ENCODE measurements at regions not wholly inside any gene's neighbourhood (a gene's known extent, or its start where the extent isn't known, plus 50 kb on each side); places are given as distances from the start of the nearest gene placed in this dataset.
"Not testable (repeated sequence)": the region's sequence is repeated elsewhere in the genome, so short reads cannot be mapped to it uniquely, and the experiment has no call there.

DNA sequence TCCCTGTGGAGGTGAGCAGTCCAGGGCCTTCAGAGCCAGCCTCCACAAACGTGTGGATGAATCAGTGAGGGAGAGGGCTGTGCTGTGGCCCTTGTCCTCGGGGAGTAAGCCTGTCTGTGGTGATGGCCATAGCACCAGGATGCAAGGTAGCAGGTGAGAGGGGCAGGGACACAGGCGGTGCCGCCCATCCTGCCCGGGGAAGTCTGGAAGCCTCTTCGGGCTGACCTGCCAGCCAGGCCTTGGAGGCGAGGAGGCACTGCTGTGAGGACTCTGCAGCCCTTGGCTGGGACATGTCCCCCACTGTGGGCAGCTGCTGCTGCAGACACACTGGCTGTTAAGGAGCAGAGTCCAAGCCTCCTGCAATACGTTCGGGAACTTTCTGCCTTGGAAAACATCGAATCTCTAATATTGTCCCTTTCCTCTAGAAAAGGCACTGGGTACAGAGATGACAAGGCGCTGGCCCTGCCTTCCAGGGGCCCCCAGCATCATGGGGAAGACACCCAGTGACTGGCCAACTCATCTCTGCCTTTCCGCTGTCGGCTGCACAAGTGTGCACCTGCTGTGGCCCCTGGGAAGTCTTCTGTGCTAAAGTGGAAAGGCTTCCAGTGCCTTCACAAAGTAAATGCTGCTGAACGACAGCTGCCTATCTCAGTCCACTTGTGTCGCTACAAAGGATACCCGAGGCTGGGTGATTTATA lies 101.4 kb downstream of the ADRA2C start:
- FAIRE-seq, result no peak

DNA sequence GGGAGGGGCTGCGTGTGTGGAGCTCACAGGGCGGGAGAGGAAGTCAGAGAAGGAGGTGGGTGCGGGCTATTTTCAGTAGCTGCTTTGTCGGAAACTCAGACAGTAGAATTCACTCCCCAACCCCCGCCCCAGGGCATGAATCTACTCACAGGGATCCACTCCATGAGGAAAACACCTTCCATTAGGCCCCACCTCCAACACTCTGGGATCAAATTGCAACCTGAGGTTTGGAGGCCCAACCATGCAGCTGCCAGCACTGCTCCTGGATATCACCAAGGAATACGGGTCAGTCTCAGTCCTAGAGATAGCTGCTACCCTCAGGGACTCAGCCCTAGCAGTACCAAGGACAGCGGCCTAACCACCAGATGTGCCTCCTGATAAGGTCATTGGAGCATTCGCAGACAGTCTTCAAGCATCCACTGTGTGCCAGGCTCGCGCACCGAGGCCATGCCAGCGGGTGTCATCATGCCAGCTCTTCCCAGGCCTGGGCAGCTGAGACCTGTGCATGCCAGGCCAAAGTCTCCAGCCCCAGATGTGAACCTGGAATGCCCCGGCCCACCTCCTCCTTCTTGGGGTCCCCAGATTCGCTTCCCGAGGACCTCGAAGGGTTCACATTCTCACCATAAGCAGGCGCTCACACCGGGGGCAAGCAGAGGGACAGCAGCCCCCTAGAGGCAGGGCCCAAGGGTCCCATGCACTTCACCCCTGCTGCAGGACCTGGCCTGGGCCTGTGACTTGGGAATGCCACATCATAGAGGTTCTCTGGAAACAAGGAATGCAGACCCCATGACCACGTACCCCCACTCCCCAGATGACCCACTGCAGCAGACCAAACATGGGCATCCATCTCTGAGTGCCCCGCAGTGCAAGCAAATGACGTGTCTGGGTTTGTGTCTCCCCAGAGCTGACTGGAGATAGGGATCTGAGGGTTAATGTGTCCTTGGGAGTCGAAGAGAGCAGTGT lies 102.3 kb downstream of the ADRA2C start:
- no peak for FAIRE-seq

DNA sequence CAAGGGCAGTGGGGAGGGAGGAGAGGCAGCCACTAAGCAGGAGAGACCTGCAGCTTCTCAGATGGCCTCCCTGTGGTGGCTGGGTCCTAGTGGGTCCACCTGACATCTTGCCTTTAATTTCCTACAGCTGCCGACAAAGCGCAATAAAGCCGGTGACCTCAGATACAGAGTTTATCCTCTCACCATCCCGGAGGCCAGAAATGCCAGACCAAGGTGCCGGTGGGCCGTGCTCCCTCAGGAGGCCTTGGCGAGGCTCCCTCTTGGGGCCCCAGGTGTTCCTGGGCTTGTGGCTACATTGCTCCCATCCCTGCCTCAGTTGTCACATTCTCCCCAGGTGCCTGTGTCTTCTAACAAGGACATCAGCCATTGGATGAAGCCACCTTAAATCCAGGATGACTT lies 103.0 kb downstream of the ADRA2C start:
- FAIRE-seq, result no peak

DNA sequence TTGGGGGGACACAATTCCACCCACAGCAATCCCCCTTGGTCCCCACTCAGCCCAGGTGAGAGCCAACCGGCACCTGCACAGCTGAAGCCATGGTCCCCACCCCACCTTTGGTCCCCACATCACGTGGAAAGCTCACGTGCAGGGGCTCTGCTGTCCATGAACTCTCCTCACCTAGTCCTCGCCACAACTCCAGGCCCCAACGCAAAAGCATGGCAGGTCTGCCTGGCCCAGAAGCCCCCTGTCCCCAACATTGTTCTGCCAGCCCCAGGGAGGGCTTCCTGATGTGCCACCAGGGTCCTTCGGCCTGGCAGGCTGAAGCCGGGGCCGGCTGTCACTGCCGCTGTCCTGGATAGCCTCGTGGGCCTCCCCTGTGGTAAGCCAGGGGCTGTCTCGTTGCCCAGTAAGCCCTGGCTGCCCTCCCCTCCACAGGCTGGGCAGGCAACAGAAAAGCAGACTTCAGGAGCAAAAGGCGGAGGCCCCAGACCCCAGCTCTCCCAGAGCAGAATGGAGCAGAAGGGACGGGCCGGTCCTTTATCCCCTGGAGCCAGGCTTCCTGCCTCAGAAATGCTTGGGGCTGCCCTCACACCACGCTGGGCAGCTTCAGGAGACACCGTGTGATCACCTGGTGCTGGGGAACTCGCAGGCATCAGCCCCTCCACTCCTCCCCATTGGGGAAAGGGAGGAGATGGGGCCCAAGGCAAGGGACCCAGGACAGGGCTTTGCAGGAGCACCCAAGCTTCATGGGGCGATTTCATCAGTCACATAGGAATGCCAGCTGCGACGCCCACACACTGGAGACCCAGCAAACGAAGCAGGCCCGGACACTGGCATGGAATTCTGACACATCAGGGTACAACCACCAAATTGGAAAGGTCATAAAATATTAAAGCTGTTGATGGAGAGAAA lies 103.7 kb downstream of the ADRA2C start:
- FAIRE-seq, result no peak

DNA sequence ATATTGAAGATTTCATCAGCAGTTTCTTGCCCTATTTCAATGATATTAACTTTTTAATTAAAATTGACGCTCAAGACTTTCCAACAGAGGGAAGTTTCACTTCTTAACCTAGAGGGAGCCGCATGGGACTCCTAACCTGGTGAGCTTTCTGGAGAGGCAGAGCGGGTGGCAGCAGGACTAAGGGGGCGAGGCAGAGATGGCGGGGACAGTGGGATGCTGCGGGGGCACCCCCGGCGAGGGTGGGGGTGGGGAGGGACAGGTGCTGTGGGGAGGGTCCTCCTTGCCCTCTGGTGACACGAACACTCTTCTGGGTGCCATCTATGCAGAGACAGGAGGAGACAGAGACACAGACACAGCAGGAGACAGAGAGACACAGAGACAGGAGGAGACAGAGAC lies 104.4 kb downstream of the ADRA2C start:
- FAIRE-seq, result no peak

DNA sequence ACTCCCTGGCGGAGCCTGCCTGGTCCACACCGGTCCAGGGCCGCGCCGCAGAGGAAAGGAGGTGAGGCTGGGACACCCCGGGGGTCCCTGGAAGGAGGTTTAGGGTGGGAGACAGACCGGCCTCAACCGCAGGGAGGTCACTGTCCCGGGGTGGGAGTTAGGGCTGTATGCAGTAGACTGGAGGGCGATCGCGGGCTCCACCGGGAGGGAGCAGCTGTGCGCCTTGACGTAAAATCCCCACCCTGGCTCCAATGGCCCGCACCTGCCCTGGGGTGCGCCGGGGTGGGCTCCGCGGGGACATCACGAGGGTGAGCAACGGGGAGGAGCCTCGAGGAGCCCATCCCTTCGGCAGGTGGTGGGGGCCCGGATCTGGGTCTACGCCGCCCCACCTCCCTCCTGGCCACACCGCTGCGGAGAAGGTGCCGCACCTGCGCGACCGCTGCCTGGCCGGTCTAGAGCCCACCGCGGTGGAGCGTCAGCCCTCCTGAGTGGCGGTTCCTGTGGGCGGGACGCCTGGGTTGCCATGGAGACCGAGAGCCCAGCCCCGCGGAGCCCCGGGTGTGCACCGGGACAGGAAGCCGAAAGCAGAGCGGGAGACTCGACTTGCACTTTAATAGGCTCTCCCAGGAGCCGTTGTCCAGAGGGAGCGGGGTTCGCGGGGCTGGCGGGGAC lies 105.1 kb downstream of the ADRA2C start:
- FAIRE-seq, result no peak

DNA sequence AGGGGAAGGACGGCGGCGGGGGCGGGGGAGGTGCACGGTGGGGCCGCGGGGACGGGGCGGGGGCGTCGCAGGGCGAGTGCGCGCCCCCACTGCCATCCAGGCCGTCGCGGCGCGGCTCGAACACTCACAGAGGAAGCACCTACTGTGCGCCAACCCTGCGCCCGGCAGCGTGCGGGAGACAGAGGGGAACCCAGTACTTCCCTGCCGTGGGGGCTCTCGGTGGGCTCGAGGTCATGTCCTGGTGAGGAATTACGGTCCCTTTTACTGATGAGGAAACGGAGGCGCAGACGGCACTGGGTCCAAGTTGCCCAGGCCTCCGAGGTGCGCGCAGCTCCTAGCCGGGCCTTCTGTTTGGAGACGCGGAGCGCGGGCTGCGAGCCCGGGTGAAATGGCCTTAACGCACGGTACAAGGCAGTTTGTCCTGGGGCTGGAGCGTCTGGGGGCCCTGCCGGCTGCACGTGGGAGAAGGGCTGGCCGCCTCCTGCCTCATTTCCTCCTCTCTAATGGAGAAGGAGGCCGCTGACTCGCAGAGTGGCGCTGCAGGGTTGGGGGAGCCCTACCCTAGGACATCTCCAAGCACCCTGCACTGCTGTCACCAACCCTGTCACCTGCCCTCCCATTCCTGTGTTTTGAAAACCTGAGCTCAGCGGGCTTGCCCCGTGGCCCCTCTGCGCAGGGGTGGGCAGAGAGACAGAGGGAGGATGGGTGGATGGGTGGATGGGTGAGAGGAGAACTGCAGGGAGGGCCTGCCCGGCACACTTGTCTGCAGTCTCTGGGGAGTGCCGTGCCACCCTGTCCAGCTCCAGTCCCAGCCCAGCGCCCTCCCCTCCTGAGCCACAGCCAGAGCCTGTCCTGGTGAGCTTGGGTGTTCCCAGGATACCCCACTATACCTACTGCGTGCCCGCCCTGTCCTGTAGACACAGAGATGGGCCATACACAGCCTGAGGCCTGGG lies 106.0 kb downstream of the ADRA2C start:
- FAIRE-seq, result no peak

DNA sequence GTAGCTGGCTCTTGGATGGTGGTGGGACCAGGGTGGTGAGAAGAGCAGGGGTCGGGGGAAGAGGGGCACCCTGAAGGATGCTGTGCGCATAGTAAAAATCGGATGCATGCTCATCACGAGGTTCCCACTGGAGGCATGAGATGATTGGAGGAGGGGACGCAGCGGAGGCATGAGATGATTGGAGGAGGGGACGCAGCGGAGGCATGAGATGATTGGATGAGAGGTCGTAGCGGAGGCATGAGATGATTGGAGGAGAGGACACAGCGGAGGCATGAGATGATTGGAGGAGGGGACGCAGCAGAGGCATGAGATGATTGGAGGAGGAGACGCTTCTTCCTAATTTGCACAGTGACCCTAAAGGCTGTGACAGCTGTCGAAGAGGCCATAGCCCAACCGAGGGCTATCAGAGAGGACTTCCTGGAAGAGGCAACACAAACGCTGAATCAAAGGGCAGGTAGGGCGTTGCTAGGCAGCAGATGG lies 106.7 kb downstream of the ADRA2C start:
- no peak for FAIRE-seq

DNA sequence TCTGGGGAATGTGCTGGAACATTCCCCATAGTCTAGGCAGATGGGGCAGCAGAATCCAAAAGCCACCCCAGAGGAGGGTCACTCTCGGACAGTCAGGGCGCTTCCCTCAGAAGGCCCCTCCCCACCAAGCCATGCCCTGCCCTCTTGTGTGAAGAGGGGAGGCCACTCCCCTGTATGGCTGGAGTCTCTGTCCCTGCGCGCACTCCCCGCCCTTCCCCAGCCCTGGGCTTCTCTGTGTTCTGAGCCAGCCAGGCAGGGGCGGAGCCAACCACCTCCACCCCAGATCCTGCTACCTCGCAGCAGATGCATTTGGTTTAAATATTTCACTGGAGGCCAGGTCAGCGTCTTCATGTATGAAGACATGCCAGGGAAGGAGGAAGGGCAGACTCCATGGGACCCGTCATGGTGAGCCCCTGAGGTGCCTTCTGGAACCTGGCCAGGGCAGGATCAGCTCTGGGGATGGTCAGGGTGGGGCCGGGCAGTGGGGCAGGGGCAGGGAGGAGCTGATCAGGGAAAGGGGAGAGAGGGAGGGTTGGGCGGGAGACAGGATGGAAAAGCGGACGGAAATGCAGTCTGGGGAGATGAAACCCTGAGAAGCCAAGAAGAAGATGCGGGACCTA lies 107.3 kb downstream of the ADRA2C start:
- FAIRE-seq, result no peak

DNA sequence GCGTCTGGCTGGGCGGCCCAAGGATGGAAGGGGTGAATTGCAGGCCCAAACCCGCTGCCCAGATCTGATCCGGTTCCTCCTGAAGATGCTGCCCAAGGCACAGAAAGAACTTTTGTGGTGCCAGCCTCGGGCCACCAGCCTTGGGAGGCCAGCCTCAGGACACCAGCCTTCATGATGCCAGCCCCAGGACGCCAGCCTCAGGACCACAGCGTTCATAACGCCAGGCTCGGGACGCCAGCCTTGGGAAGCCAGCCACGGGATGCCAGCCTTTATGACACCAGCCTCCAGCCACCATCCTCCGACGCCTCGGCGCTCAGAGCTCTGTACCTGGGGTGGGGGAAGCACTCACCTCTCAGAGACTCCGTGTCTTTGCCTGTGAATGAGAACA lies 107.8 kb downstream of the ADRA2C start:
- no peak for FAIRE-seq

DNA sequence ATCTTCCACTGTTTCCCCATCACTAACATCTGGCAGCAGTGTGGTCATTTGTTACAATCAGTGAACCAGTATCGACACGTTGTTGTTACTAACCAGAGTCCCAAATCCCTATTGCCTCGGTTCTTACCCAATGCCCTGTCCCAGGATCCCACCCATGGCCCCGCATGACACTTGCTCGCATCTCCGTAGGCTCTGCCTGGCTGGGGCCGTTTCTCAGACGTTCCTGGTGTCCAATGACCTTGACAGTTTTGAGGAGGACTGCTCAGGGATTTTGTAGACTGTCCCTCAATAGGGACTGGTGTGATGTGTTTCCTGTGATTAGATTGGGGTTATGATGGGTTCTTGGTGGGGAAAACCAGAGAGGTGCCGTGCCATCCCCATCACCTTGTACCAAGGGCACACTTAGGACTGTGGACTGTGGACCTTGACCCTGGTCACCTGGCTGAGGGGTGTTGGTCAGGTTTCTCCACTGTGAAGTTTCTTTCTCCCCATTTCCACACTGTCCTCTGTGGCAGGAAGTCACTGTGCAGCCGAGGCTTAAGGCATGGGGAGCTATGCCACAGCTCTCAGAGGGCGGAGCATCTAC lies 108.4 kb downstream of the ADRA2C start:
- FAIRE-seq, result no peak

DNA sequence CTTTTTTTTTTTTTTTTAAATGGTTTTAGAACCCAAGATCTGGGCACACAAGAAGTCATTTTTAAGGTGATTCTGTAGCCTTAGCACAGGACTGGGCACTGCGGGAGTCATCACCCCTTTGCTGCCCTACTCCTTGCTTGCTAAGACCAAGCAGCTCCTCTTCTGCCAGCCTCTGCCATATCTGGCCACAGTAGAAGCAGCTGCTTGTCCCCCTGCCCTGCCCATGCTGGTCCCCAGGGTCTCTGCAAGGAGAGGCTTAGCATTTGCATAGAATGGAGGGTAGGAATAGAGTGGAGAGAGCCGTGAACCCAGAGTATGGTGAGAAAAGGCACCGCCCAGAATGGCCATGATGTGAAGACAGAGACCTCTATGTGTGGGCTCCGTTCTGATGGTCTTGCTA lies 109.3 kb downstream of the ADRA2C start:
- FAIRE-seq, result no peak

DNA sequence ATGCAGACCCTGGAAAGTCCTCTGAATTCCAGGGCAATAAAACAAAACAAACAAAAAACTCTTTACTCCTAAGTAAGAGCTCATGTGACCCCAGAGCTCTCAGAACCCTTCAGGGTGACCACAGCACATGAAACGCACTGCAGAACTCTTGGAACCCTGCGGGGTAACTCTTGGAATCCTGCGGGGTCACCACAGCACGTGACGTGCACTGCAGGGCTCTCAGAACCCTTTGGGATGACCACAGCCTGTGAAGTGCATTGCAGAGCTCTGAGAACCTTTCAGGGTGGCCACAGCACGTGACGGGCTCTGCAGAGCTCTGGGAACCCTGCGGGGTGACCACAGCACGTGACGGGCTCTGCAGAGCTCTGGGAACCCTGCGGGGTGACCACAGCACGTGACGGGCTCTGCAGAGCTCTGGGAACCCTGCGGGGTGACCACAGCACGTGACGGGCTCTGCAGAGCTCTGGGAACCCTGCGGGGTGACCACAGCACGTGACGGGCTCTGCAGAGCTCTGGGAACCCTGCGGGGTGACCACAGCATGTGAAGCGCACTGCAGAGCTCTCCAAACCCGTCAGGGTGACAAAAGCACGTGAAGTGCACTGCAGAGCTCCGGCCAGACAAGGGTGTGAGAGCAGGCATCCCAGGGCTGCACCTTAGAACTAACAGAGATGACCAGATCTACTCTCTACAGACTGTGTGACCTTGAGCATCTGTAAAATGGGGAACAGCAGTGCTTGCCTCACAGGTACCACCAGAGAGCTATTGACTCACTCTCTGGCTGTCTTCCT lies 110.1 kb downstream of the ADRA2C start:
- FAIRE-seq, result not testable (repeated sequence)

DNA sequence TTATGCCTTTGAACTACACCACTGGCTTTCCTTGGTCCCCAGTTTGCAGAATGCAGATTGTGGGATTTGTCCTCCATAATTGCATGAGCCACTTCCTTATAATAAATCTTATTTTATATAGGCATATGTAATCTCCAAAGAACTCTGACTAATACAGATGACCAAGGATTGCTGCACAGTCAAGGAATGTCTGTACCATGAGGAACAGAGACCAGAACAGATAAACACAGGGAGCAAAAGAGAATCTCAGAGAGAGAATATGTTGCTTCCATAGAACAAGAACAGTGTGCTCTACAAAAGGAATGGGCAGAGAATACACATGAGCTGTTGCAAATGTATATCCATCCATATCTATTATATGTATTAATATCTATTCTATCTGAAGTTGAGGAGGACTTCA lies 111.1 kb downstream of the ADRA2C start:
- FAIRE-seq, result no peak

DNA sequence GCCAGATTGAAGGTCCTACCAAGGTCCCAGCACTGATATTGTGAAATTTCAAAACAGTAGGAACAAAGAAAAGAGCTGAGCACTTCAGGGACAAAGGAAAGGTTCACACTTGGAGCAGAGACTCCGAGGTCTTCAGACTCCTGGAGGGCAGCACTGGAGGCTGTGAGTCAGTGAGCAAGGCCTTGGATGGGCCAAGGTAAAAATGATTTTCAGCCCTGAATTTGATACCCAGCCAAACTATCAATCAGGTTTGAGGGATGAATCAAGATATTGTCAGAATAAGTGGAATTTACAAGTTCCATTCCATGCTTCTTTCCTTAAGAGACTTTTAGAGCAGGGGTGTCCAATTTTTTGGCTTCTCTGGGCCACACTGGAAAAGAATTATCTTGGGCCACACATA lies 111.7 kb downstream of the ADRA2C start:
- no peak for FAIRE-seq

DNA sequence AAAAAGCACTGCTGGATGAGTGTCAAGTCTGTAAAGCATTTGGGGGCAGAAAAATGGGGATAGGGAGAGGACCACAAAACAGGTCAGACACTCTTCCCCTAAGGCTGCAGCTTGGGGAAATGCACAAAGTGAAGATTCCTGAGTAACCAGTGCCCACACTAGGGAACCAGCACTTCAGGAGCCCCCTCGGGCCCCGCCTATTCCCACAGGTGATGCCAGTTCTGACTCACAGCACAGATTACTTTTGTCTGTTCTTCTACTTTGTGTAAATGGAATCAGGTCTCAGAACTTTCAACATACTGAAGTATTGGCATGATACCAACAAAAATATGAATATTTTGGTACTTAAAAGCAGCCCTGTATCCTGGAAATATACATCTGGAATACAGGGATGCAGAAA lies 112.5 kb downstream of the ADRA2C start:
- FAIRE-seq, result no peak

DNA sequence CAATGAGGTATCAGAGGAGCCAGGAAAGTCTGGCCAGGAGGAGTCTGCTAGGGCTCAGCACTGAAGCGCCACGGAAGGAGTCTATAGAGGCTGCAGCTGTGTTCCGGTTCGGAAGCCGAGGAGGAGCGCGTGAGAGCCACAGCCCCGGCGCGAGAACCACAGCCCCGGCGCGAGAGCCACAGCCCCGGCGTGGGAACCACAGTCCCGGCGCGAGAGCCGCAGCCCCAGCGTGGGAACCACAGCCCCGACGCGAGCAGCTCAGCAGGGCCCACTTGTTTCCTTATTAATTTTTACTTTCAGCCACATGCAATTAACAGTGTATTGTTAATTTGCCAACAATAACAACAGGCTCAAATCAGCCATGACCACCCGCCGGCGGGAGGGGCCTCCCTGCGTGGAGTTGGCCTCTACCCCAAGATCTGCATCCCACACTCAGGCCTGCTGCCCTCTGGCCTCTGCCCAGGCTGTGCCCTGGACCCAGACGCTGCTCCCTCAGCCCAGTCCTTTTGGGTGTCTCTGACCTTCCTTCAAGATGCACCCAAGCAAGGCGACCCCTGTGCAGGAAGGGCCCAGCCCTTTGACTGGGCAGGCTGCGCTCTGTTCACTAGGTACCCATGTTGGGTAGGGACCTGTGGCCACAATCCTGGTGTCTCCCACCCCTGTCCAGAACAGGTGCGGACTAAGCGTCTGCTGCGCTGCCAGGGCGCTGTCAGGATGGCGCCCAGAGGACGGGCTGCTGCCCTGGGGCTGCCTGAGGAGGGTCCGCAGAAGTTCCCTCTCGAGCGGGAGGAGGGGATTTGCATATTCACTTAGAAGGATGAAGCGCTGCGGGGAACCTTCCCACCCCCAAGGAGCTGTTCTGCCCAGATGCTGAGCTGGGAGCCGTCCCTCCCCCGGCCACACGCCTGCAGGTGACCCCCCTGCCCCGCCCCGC lies 113.8 kb downstream of the ADRA2C start:
- FAIRE-seq, result no peak

DNA sequence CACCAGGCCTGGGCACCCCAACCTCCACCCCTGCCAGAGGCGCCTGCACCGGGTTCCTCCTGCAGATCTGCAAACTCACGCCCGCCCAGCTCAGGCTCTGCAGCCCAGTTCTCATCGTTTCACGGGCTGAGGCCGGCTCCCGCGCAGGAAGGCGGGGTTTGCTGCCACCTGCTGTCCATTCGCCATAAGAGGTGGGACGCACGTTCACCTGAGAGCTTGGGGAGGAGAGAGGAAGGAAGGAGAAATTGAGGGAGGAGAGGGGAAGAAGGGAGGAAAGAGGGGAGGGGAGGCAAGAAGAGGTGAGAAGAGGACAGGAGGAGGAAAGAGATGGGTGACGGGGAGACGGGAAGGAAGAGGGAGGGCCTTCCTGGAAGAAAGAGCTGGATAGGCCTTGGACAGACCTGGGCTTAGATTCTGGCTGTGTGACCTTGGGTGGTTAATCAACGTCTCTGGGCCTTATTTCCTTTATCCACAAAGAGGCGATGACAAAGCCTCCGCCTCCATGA lies 114.5 kb downstream of the ADRA2C start:
- FAIRE-seq, result no peak
